Jurkat, Clone E6-1 (cell line): ENCODE measurements at regions not wholly inside any gene's neighbourhood (a gene's known extent, or its start where the extent isn't known, plus 50 kb on each side); places are given as distances from the start of the nearest gene placed in this dataset.

Source experiments
- DNase-seq: peaks from one replicate; pipeline ENCODE4 v3.0.0-alpha.2; 2011; ENCODE audit warnings: low read depth, low spot score
- H3K4me3 ChIP-seq: 2 replicates; pipeline ENCODE4 v1.5.1; 2011; ENCODE audit warnings: mild to moderate bottlenecking, low read length, control low read depth, moderate library complexity

- H3K4me3 ChIP-seq = no peak overlapping the region
- DNase-seq = no peak
Measured at GRCh38 chr6:111952821-111953540, 79.7 kb upstream of the FYN start.

- no peak for DNase-seq
Measured at GRCh38 chr6:111956098-111956497, 82.8 kb upstream of the FYN start.

GRCh38 chr6:111957623-111958315, 84.5 kb upstream of the FYN start:
- no peak for DNase-seq
- H3K4me3 ChIP-seq = no peak overlapping the region

More at GRCh38 chr6:111956098-111956497, 82.8 kb upstream of the FYN start:
- no peak overlapping the region for H3K4me3 ChIP-seq

- no peak overlapping the region for H3K4me3 ChIP-seq
- DNase-seq = no peak
Measured at GRCh38 chr6:111958534-111958933, 85.3 kb upstream of the FYN start.

GRCh38 chr6:111959766-111960165, 86.5 kb upstream of the FYN start:
- no peak for DNase-seq
- no peak overlapping the region for H3K4me3 ChIP-seq

GRCh38 chr6:111967131-111967530, 86.8 kb upstream of the CCN6 start:
- no peak overlapping the region for H3K4me3 ChIP-seq
- no peak for DNase-seq

GRCh38 chr6:111970426-111970825, 83.5 kb upstream of the CCN6 start:
- no peak for DNase-seq
- no peak overlapping the region for H3K4me3 ChIP-seq

GRCh38 chr6:111971181-111971841, 82.6 kb upstream of the CCN6 start:
- no peak for DNase-seq
- H3K4me3 ChIP-seq = no peak overlapping the region

- no peak overlapping the region for H3K4me3 ChIP-seq
- no peak for DNase-seq
Measured at GRCh38 chr6:111971866-111972532, 81.9 kb upstream of the CCN6 start.

- H3K4me3 ChIP-seq = no peak overlapping the region
- no peak for DNase-seq
Measured at GRCh38 chr6:111972745-111973117, 81.2 kb upstream of the CCN6 start.

GRCh38 chr6:111973118-111973761, 80.7 kb upstream of the CCN6 start:
- no peak overlapping the region for H3K4me3 ChIP-seq
- DNase-seq = no peak

- no peak overlapping the region for H3K4me3 ChIP-seq
- DNase-seq = no peak
Measured at GRCh38 chr6:111973927-111974639, 79.8 kb upstream of the CCN6 start.

GRCh38 chr6:111975466-111975865, 78.4 kb upstream of the CCN6 start:
- no peak overlapping the region for H3K4me3 ChIP-seq

GRCh38 chr6:111976139-111976538, 77.8 kb upstream of the CCN6 start:
- H3K4me3 ChIP-seq = no peak overlapping the region
- DNase-seq = no peak

More at GRCh38 chr6:111975466-111975865, 78.4 kb upstream of the CCN6 start:
- DNase-seq = no peak

GRCh38 chr6:111978532-111979149, 75.3 kb upstream of the CCN6 start:
- DNase-seq = no peak
- H3K4me3 ChIP-seq = no peak overlapping the region

GRCh38 chr6:111979633-111980032, 74.3 kb upstream of the CCN6 start:
- no peak for DNase-seq
- no peak overlapping the region for H3K4me3 ChIP-seq

- DNase-seq = no peak
Measured at GRCh38 chr6:111980143-111980542, 73.8 kb upstream of the CCN6 start.

More at GRCh38 chr6:111980143-111980542, 73.8 kb upstream of the CCN6 start:
- H3K4me3 ChIP-seq = no peak overlapping the region
